ENCODE measurements at regions not wholly inside any gene's neighbourhood (a gene's known extent, or its start where the extent isn't known, plus 50 kb on each side); places are given as distances from the start of the nearest gene placed in this dataset.

DNA sequence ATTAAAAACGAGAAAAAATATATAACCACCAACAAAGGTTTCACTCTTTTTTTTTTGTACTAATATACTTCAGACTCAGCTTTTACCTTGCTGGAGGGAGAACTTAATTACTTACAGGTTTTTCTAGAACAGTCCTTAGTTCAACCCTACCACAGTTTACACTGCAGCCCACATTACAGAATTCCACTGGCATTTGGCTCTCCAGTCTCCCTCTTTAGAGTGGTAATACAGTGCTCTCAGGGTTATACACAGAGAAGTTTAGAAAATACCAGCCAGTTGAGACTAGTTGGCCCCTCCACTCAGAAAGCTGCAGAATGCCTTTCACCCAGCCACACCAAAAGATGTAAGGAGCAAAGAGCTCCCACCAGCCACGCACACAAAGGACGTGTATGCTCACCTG is 122.3 kb upstream of the DIO3 start:
- no peak overlapping the region for H3K27ac ChIP-seq (ENCODE audit: low read length)
- H2AFZ ChIP-seq (ENCODE audit: low read depth, low read length): no peak overlapping the region
- H3K36me3 ChIP-seq (ENCODE audit: insufficient read depth, low read length): no peaks in the 10 kb centered on the region
- peaks cover 18% of the 10 kb centered on the region for H3K4me1 ChIP-seq (ENCODE audit: insufficient read depth, low read length)
- H3K9ac ChIP-seq (ENCODE audit: low read depth, low read length): no peak overlapping the region
- no peak for TF ChIP-seq EZH2 (IDR thresholded peaks at IDR 0.05; ENCODE audit: borderline replicate concordance, low read depth, low read length, severe bottlenecking)
- TF ChIP-seq, protein P1, sequence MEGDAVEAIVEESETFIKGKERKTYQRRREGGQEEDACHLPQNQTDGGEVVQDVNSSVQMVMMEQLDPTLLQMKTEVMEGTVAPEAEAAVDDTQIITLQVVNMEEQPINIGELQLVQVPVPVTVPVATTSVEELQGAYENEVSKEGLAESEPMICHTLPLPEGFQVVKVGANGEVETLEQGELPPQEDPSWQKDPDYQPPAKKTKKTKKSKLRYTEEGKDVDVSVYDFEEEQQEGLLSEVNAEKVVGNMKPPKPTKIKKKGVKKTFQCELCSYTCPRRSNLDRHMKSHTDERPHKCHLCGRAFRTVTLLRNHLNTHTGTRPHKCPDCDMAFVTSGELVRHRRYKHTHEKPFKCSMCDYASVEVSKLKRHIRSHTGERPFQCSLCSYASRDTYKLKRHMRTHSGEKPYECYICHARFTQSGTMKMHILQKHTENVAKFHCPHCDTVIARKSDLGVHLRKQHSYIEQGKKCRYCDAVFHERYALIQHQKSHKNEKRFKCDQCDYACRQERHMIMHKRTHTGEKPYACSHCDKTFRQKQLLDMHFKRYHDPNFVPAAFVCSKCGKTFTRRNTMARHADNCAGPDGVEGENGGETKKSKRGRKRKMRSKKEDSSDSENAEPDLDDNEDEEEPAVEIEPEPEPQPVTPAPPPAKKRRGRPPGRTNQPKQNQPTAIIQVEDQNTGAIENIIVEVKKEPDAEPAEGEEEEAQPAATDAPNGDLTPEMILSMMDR (IDR thresholded peaks at IDR 0.05; ENCODE audit: borderline replicate concordance, extremely low read depth, low read length, poor library complexity, severe bottlenecking): no peak
- no peaks in the 10 kb centered on the region for H3K9me3 ChIP-seq (ENCODE audit: insufficient read depth, low read length, severe bottlenecking)
- no peak overlapping the region for H3K4me3 ChIP-seq (ENCODE audit: low read depth in 1 of 2, low read length in 2 of 2)
- DNase-seq (no peak), ATAC-seq (ENCODE audit: insufficient read depth, low read depth) (no peak)
- H3K27me3 ChIP-seq (ENCODE audit: insufficient read depth, low read length, poor library complexity): peaks cover 72% of the 10 kb centered on the region
- H3K79me2 ChIP-seq (ENCODE audit: insufficient read depth, low read length): no peaks in the 10 kb centered on the region
- no peak overlapping the region for H3K4me2 ChIP-seq (ENCODE audit: insufficient read depth, low read length)
- H4K20me1 ChIP-seq (ENCODE audit: insufficient read depth, low read length): peaks cover 49% of the 10 kb centered on the region

DNA sequence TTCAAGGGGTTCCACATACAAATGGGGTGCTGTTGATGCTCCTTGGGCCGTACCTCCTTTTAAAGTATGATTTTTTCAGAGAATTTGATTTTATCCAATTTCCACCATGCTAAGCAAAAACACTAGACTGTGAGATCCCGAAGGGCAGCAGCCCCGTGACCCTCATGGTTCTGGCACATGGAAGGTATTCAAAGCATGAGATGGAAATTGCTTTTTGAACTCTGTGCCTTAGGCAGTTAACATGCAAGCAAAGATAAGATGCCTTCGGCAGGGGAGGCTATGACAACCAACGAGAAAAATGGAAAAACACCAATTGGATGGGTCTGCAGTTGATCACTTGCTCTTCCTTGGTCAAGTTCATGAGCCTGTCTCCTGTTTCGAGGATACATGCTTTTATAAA is 120.8 kb upstream of the DIO3 start:
- no peak for DNase-seq
- Histone ChIP-seq H3K36me3 (ENCODE audit: insufficient read depth, low read length) (no peaks in the 10 kb centered on the region), H3K4me1 (ENCODE audit: insufficient read depth, low read length) (peaks cover 18% of the 10 kb centered on the region), H3K27ac (ENCODE audit: low read length) (no peak overlapping the region), H3K9me3 (ENCODE audit: insufficient read depth, low read length, severe bottlenecking) (no peaks in the 10 kb centered on the region), H3K79me2 (ENCODE audit: insufficient read depth, low read length) (no peaks in the 10 kb centered on the region), H4K20me1 (ENCODE audit: insufficient read depth, low read length) (peaks cover 51% of the 10 kb centered on the region), H3K4me3 (ENCODE audit: low read depth in 1 of 2, low read length in 2 of 2) (no peak overlapping the region), H3K4me2 (ENCODE audit: insufficient read depth, low read length) (no peak overlapping the region), H3K27me3 (ENCODE audit: insufficient read depth, low read length, poor library complexity) (peaks cover 76% of the 10 kb centered on the region), H3K9ac (ENCODE audit: low read depth, low read length) (no peak overlapping the region), H2AFZ (ENCODE audit: low read depth, low read length) (no peak overlapping the region)
- ATAC-seq (ENCODE audit: insufficient read depth, low read depth): no peak
- TF ChIP-seq, protein P1 (IDR thresholded peaks at IDR 0.05; ENCODE audit: borderline replicate concordance, extremely low read depth, low read length, poor library complexity, severe bottlenecking): no peak
- no peak for TF ChIP-seq EZH2 (IDR thresholded peaks at IDR 0.05; ENCODE audit: borderline replicate concordance, low read depth, low read length, severe bottlenecking)

DNA sequence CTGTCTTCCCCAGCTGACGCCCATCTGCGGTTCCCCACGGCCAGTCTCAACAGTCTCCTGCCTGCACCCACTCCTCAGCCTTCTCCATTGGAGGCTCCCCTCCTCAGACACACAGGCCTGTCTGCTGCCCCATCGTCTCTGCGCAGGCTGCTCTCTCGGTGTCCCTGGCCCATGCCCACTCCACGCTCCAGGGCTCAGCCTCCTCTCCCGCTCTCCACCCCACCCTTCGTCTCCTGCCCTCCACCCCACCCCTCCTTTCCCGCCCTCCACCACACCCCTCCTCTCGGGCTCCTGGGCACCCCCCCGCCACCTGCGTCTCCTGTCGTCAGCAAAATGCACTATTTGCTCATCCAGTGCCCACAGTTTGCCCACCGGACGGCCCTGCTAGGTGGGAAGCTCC is 119.6 kb upstream of the DIO3 start:
- Histone ChIP-seq H3K36me3 (ENCODE audit: insufficient read depth, low read length) (no peaks in the 10 kb centered on the region), H2AFZ (ENCODE audit: low read depth, low read length) (no peak overlapping the region), H3K79me2 (ENCODE audit: insufficient read depth, low read length) (no peaks in the 10 kb centered on the region), H3K27ac (ENCODE audit: low read length) (no peak overlapping the region), H3K4me2 (ENCODE audit: insufficient read depth, low read length) (no peak overlapping the region), H3K4me1 (ENCODE audit: insufficient read depth, low read length) (peaks cover 22% of the 10 kb centered on the region), H3K4me3 (ENCODE audit: low read depth in 1 of 2, low read length in 2 of 2) (no peak overlapping the region), H3K9ac (ENCODE audit: low read depth, low read length) (no peak overlapping the region), H3K9me3 (ENCODE audit: insufficient read depth, low read length, severe bottlenecking) (no peaks in the 10 kb centered on the region), H4K20me1 (ENCODE audit: insufficient read depth, low read length) (peaks cover 51% of the 10 kb centered on the region), H3K27me3 (ENCODE audit: insufficient read depth, low read length, poor library complexity) (peaks cover 81% of the 10 kb centered on the region)
- no peak for DNase-seq
- TF ChIP-seq, protein P1 (IDR thresholded peaks at IDR 0.05; ENCODE audit: borderline replicate concordance, extremely low read depth, low read length, poor library complexity, severe bottlenecking): no peak
- TF ChIP-seq EZH2 (IDR thresholded peaks at IDR 0.05; ENCODE audit: borderline replicate concordance, low read depth, low read length, severe bottlenecking): no peak
- no peak for ATAC-seq (ENCODE audit: insufficient read depth, low read depth)

DNA sequence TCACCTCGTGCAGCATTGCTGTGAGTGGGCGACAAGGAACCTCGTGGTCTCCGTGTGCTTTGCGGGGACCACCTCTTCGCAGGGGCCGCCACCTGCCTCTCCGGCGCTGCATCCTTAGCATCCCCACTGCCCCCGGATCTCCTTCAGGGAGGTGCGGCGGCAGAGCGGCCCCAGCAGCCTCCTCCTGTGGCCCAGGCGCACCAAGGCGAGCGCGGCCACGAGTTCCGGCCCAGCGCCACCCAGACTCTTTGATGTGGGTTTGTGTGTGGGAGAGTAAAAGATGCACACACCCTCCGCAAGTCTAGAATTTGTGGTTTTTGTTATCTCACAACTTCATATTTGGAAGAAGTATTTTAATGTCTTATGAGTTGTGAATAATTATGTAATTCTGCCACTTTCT is 118.8 kb upstream of the DIO3 start:
- no peak overlapping the region for H3K4me2 ChIP-seq (ENCODE audit: insufficient read depth, low read length)

More for the DNA sequence above, 118.8 kb upstream of the DIO3 start:
- Histone ChIP-seq H3K9me3 (ENCODE audit: insufficient read depth, low read length, severe bottlenecking) (no peaks in the 10 kb centered on the region), H2AFZ (ENCODE audit: low read depth, low read length) (no peak overlapping the region), H3K4me1 (ENCODE audit: insufficient read depth, low read length) (peaks cover 22% of the 10 kb centered on the region), H3K36me3 (ENCODE audit: insufficient read depth, low read length) (no peaks in the 10 kb centered on the region), H3K4me3 (ENCODE audit: low read depth in 1 of 2, low read length in 2 of 2) (no peak overlapping the region), H3K27ac (ENCODE audit: low read length) (no peak overlapping the region), H4K20me1 (ENCODE audit: insufficient read depth, low read length) (peaks cover 50% of the 10 kb centered on the region), H3K79me2 (ENCODE audit: insufficient read depth, low read length) (no peaks in the 10 kb centered on the region), H3K9ac (ENCODE audit: low read depth, low read length) (no peak overlapping the region), H3K27me3 (ENCODE audit: insufficient read depth, low read length, poor library complexity) (peaks cover 79% of the 10 kb centered on the region)
- TF ChIP-seq, protein P1 (IDR thresholded peaks at IDR 0.05; ENCODE audit: borderline replicate concordance, extremely low read depth, low read length, poor library complexity, severe bottlenecking): no peak
- no peak for TF ChIP-seq EZH2 (IDR thresholded peaks at IDR 0.05; ENCODE audit: borderline replicate concordance, low read depth, low read length, severe bottlenecking)
- ATAC-seq (ENCODE audit: insufficient read depth, low read depth) (peak; percentile 98), DNase-seq (peak; percentile 85)
